Fibroblast of peridontal ligament (primary cell): ENCODE measurements at regions not wholly inside any gene's neighbourhood (a gene's known extent, or its start where the extent isn't known, plus 50 kb on each side); places are given as distances from the start of the nearest gene placed in this dataset.
"Not testable (repeated sequence)": the region's sequence is repeated elsewhere in the genome, so short reads cannot be mapped to it uniquely, and the experiment has no call there.

Experiments
- DNase-seq: peaks from one replicate; pipeline ENCODE4 v3.0.0-alpha.2; 2010; ENCODE audit errors: extremely low read depth

DNA sequence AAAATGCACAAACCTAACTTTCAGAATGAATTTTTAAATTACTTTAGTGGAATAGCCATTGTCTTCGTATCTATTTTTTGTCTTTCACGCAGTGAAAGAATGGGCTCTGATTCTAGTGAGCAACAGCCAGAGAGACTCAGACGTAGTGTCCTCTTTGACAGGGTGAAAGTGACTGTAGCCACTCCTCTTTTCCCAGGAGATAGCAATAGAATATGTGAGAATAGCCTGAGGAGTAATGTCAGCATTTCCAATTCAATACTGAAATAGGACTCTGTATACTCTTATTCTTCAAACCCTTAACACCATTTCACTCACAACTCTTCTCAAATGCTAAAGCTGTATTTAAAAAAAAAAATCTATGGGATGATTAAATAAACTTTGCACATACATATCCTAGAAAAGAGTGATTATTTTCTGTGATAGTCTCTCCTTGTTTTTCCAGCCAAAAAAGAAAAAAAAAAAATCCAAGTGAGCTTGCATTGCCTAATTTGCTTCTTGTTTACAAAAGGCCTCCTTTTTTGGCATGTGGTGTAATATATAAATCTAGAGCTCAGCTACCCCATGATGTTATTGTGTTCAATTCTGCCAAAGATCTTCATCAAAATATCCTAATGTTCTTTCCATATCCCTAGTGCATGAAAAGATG lies 626.1 kb upstream of the SLITRK6 start:
- no peak for DNase-seq

DNA sequence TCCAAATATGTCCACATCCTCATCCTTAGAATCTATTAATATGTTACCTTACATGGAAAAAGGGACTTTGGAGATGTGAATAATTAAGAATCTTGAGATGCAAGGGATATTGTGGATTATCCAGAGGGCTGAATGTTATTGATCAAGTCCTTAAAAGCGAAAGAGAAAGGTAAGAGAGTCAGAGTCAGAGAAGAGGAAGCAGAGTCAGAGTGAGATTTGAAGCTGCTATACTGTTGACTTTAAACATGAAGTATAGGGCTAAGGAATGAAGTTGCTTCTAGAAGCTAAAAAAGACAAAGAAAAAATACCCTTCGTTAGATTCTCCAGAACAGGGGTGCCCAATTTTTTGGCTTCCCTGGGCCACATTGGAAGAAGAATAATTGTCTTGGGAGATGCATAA lies 627.2 kb upstream of the SLITRK6 start:
- no peak for DNase-seq

DNA sequence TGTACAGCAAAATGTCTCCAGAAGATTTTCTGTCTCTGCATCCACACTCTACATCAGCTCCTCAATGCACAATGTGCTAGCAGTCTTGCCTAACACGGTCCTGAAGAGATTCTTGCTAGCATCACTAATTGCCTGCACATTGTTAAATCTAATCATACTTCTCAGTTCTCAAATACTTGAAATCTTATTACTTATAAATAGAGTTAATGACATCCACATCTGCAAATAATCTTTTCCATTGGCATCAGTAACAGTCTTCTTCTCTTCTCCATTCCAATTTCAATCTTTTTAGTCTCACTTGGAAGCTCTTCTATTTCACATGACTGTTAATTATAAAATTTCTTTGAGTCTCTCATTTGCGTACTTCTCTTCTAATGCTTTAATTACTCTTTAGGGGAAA lies 630.5 kb upstream of the SLITRK6 start:
- no peak for DNase-seq

DNA sequence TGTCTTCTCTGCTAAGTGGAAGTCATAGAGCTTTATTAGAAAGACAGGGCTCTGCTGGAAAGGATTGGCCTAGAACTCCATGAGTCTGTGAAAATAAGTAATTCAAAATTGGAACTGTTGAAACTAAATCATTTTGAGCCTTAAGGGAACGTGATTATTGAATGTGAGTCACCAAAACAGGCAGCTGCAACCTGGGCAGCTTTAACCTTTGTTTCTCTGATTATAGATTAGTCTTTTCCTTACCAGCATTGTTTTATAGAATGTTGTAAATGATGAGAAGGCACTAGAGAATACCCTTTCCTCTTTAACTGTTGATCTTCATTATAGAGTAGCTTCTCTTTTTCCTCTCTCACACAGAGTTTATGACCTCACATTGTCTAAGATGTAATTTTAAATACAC lies 638.8 kb upstream of the SLITRK6 start:
- no peak for DNase-seq

DNA sequence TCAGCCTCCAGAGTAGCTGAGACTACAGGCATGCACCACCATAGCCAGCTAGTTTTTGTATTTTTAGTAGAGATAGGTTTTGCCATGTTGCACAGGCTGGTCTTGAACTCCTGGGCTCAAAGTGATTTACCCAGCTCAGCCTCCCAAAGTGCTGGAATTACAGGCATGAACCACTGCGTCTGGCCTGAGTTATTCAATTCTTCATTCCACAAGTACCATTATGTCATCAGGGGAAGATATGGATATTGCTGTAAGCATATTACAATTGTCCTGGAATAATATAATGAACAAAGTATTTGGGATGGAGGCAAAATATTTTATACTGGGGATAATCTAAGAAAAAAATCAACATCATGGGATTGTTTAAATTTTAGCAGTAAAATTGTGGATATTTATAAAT lies 646.0 kb upstream of the SLITRK6 start:
- DNase-seq = peak; percentile 48

DNA sequence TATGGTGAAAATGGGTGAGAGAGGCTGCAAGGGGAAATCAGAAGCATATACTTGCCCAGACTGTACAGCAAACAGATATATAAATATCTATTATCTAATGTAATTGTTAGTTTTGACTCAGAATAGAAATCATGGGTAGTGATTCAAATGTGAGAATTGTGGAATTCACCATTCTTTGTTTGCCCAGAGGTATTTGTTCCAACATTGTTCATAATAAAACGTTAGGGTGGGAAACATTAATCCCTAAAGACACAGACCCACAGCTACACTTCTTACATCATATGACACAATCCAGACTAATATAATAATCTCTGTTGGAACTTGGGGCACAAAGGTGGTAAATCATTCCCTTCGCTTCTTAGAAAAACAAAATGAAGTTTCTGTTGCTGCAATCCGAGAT lies 646.5 kb upstream of the SLITRK6 start:
- DNase-seq = peak; percentile 19

DNA sequence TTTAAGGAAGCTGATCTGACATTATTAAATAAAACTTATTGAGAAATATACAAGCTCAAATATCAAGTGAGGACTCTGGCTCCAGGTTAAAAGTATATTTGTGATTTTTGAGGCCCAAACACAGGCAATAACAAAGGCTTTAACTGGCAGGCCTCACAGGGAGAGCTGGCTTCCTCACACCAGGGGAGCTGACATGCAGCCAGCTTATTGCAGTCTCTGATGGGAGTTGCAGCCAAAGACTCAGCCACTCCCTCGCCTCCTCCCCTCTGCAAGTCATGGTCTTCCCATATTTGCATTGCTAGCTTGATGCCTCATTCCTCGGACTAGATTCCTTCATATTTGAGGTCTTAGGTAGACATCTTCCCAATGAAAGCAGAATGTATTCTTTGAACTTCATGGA lies 647.1 kb upstream of the SLITRK6 start:
- peak; percentile 64 for DNase-seq

DNA sequence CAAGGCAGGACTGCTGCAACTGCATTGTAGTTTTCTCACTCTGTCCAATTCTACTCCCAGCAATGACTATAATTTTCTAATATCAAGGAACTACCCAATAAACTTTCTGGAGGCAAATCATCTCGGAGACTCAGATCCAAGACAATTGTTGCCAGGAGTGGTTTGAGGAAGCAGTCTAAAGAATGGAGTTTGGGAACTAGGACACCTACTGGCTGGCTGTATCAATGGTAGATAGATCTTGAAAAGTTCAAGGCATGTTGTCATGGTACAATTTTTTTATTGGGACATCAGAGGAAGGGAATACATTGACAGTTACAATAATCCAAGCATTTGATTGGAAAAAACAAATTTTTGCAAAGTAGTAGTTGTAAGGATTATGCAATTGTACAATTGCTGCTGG lies 648.3 kb upstream of the SLITRK6 start:
- no peak for DNase-seq

DNA sequence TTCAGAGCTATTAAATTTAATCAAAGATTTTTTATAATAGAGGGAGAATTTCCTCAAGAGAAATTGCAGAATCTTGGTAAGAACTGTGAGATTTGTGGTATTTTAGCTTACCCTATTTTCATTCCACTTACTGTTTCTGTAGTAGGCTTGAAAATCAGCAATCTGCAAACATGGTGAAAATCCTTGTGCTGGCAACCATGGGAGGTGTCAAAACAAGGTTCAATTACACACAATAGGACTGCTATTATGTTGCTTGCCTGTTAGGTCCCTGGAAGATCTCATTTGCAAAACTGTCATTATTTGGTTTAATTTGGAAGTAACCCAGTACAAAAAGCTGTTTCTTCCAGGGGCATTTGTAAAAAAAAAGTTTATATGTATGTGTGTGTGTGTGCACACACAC lies 662.8 kb upstream of the SLITRK6 start:
- DNase-seq = no peak

DNA sequence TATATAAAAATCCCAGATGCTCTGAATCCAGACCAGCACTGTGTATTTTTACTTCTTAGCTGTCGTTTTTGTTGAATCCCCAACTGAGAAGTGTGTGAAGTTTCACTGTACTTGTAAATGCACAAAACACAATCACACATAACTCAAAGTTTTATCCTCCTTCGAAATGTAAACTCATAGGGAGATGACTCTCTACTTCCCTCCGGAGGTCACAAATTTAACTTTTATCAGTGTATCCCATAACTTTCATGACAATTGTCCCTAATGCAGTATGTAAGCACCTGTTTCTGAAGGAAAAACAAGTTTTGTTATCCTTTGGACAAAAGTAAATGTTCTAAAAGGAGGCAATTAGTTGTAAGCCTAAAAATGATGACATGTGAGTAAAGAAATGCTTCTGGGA lies 665.0 kb upstream of the SLITRK6 start:
- DNase-seq = no peak

DNA sequence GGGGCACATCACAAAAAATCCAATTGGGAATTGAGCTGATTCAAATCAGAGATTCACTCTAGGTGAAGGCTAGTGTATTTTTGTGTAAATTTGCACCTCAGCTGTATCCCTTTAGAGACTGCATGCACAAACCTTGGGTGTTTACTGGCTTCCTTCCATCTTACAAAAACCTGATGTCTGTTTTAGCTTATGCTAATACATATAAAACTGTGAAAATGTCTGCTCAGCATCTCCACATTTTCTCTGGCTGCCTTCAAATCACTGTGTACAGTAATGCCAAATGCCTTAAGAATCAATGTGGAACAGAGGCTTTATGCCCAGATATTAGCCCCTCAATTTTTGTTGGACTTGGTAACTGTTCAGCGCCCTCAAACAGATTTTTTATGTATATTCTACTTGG lies 675.8 kb upstream of the SLITRK6 start:
- no peak for DNase-seq

DNA sequence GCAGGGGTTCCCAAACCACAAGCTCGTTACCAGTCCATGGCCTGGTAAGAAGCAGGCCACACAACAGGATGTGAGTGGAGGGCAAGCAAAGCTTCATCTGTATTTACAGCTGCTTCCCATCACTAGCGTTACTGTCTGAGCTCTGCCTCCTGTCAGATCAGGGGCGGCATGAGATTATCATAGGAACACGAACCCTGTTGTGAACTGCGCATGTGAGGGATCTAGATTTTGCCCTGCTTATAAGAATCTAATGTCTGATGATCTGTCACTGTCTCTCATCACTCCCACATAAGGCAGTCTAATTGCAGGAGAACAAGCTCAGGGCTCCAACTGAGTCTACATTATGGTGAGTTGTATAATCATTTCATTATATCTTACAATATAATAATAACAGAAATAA lies 677.4 kb upstream of the SLITRK6 start:
- DNase-seq = no peak

DNA sequence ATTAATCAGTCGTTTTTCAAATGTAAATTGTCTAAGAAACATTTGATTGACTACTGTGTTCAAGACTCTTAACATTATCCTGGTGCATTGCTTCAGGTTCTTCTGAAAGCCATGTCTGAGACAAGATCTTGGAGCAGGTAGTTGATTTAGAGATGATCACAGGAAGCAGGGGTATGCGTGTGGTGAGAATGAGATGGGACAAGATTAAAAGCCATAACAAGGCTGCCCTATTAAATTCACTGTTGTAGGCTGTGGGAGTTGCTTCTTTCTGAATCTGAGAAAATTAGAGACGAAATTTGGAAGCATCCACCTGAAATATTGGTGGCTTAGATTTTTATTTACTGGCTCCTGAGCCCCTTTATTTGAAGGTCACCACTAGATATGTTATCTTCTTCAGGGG lies 687.4 kb upstream of the SLITRK6 start:
- no peak for DNase-seq

DNA sequence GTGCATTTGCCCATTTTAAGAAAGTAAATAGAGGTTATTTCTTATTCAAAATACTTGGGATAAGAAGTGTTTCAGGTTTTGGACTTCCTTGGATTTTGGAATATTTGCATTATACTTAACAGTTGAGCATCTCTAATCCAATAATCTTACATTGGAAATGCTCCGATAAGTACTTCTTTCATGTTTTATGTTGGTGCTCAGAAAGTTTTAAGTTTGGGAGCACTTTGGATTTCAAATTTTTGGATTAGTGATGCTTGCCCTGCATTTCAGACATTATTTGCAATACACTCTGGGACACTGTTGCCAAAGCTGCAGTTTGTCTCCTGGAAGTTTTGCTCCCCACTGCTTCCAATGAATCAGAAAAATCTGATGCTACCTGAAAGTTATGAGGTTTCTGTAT lies 691.9 kb upstream of the SLITRK6 start:
- DNase-seq = no peak

DNA sequence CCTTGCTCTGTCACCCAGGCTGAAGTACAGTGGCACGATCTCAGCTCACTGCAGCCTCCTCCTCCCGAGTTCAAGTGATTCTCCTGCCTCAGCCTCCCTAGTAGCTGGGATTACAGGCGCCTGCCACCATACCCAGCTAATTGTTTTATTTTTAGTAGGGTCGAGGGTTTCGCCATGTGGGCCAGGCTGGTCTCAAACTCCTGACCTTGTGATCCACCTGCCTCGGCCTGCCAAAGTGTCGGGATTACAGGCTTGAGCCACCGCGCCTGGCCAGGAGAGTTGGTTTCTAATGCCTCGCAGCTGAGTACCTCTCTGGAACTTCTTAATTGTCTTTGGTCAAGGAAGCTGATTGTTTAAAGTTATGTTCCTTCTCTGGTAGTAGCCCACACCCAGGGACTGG lies 702.7 kb upstream of the SLITRK6 start:
- DNase-seq = not testable (repeated sequence)

DNA sequence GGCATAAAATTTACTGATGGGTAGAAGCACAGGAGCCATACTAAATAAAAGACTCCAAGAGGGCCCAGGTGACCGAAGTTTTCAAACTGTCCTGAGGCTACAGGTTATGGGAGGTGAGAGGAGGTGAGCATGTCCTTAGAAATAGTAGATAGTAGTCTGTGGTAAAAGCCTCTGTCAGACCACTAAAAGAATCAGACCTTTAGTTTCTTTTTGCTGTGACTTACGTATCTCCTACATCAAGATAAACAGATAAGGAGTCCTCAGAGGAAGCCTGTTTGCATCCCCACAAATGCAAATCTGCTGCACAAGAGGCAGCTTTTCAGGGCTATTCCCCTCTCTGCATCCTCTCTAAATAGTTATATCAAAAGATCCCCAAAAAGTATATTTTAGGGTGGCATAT lies 711.6 kb upstream of the SLITRK6 start:
- no peak for DNase-seq

DNA sequence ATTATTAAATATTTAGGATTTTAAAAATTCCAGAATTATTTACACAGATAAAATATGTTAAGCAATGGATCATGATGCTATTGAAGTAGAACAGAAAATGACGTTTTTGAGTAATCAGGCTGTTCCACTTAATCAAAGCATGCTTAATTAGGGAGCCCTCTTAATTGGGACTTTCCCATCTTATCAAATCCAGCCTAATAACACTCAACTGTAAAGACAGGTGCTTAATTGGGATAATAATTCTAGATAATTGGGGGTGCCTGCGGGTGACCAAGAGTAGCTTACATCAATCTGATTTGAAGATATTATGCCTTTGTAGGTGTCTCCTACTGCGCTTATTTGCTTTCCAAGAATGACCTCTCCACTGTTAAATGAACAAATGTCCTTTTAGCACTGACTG lies 742.2 kb upstream of the SLITRK6 start:
- no peak for DNase-seq

DNA sequence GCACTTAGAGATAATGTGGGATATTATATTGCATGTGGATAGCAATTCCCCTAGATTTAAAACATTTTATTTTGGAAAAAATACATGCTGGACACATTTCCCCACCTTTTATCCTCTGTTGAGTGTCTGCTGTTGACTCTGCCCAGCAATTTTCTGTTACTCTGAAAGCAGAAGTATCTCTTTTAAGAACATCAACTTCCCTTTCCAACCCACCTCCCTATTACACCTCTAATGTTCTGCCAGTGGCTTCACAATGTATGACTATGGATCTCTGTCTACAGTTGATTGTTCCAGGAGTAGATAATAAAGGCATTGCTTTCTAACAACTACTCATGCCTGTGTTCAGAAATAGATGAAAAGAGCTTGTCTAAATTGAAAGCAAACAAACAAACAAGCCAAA lies 754.8 kb upstream of the SLITRK6 start:
- DNase-seq = no peak

DNA sequence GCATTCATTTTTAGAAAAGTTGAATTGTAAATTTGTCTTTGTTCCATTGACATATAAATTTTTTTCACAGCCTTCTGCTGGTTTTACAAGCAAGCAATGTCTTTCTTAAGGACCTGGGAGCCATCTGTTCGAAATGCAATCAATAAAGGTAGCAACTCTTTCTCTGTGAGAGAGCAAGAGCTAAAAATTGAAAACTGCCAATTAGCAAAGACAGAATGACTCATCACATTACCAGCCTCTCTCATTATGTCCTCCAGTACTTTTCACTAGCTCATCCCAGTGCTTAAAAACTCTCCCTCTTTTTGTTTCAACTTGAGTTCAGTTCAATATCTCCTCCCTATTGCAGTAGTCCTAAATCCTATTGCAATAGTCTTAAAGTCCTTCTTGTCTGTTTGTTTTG lies 760.7 kb upstream of the SLITRK6 start:
- peak; percentile 1 for DNase-seq

DNA sequence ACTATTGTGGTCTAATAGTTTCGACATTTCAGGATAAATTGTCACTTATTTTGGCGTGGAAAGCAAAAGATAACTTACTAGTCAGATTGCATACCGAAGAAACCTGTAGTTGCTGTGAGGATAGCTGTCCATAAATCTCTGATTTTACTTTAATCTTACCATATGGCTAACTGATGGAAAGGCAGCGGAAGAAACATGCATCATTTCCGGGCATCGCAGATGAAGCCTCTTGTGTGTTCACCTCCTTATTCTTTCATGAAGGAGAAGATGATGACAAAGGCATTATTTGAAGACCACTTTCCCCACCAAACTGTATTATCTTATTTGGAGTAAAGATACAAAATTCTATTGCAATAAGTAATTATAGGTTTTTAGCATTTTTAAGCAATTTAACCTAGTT lies 763.6 kb upstream of the SLITRK6 start:
- no peak for DNase-seq

DNA sequence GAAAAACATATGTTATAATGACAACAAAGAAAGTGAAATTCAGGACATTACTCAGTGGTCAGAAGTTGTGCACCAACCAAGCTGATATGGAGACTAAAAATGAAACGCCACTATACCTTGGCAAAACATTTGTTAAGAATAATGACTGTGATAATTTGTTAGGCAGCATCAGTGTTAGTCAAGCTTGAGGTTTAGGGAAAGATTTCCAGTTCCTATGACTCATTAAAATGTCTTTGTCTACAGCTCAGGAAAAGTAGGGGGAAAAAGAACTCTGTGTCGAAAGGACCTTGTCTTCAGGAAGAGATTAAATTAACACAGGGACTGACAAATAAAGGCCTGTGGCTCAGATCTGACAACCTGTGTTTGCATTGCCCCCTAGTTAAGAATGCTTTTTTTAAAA lies 764.1 kb upstream of the SLITRK6 start:
- DNase-seq = peak; percentile 31

DNA sequence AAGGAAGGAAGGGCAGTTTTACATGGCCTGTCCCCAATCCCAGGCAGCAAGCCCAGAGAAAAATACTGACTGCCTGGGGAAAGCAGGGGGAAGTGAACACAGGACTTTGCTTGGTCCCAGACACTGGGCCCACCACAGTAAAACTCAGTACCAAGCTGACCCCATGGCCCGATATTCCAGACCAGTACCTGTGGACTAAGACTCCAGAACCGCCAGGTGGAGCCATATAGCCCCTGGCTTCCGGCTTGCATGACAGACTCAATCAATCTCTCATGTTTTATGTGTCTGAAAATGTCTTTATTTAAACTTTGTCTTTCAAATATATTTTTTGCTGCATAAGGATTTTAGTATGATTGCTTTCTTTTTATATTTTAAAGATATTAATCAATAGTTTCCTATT lies 767.9 kb upstream of the SLITRK6 start:
- DNase-seq = no peak

DNA sequence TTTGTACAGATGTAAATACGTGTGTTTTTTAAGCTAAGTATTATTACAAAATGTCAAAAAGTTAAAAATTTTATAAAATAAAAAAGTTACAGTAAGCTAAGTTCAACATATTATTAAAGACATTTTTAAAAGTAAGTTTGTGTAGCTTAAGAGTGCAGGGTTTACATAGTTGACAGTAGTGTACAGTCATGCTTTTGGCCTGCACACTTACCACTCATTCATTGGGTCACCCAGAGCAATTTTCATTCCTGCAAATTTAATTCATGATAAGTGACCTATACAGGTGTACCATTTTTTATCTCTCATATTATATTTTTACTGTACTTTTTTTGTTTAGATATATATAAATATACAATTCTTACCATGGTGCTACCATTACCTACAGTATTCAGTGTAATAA lies 769.9 kb upstream of the SLITRK6 start:
- no peak for DNase-seq

DNA sequence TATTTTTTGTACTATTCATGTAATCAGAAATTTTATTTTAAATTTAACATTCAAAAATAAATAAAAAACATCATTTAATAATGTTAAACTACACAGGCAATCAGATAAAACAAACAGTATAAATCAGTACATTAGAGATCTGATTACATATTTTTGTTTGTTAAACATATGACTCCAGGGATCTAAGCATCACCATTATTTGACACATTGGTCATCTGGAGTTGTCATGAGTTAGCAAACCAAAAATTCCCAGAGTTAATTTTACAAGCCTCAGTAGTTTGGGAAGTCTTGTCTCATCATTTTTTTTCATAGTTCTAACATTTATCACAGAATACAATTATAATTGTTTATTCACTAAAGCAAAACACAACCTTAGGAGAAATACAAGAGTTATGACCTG lies 770.8 kb upstream of the SLITRK6 start:
- DNase-seq = no peak

DNA sequence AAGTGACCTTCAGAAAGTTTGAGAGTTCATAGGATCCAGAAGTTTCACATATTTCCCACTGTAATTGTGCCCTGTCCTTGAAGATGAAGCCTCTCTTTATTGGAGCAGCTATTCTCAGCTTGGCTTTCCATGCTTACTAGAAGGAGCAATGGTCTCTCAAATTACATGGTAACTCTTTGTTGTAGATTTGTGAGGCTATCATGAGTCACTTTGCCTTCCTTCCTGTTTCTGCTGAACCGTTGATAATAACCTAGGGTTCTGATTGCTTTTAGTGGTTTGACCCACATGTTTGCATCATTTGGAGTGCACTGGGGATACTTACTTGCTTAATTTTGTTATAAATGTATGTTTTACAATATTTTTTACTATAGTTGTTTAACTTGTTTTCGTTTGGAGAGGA lies 772.9 kb upstream of the SLITRK6 start:
- DNase-seq = peak; percentile 29
